Tibial artery (tissue), 4 donors: ENCODE measurements at regions not wholly inside any gene's neighbourhood (a gene's known extent, or its start where the extent isn't known, plus 50 kb on each side); places are given as distances from the start of the nearest gene placed in this dataset.

ENCODE experiments used
- DNase-seq, 2 donors: peaks; one replicate each; pipeline ENCODE4 v3.0.0-alpha.2; 2019
- H3K27ac ChIP-seq, 2 donors: fragments of 200-600 bp; sonication (generic) in 1 of 2; 1 replicate in 1 of 2; 2 replicates in 1 of 2; pipeline ENCODE4 v1.5.1; 2018 to 2019; ENCODE audit warnings: mild to moderate bottlenecking in 1 of 2
- H3K27me3 ChIP-seq, 2 donors: fragments of 200-600 bp; sonication (generic) in 1 of 2; one replicate each; pipeline versions ENCODE4 v1.5.1 to v1.6.0; 2016 to 2019
- H3K36me3 ChIP-seq, 3 donors: fragments of 200-600 bp; sonication (generic) in 2 of 3; one replicate each; pipeline ENCODE4 v1.5.1; 2016 to 2019; ENCODE audit warnings: mild to moderate bottlenecking in 2 of 3
- H3K4me1 ChIP-seq, 4 donors: fragments of 200-600 bp; sonication (generic) in 2 of 4; 1 replicate in 3 of 4; 2 replicates in 1 of 4; pipeline ENCODE4 v1.5.1; 2016 to 2019
- H3K4me3 ChIP-seq, 2 donors: fragments of 200-600 bp; sonication (generic) in 1 of 2; 1 replicate in 1 of 2; 2 replicates in 1 of 2; pipeline ENCODE4 v1.5.1; 2018 to 2019; ENCODE audit warnings: mild to moderate bottlenecking in 2 of 2
- H3K9me3 ChIP-seq, 3 donors: fragments of 200-600 bp; sonication (generic) in 1 of 3; one replicate each; pipeline ENCODE4 v1.5.1; 2016 to 2019
- intact Hi-C: fragments of 100-400 bp; cut with DNase I; formaldehyde crosslinking; loops from one replicate; pipeline ENCODE4 v1.15.0; 2023; ENCODE audit warnings: low total_unique reads
- TF ChIP-seq, protein P1 (sequence below), 2 experiments: fragments of 200-600 bp in 1 of 2; fragments of 450-650 bp in 1 of 2; IDR thresholded peaks; one replicate each; pipeline ENCODE4 v1.5.1; 2017 to 2019; ENCODE audit warnings: antibody characterized with exemption in 2 of 2, mild to moderate bottlenecking in 1 of 2, moderate library complexity in 1 of 2

DNA sequence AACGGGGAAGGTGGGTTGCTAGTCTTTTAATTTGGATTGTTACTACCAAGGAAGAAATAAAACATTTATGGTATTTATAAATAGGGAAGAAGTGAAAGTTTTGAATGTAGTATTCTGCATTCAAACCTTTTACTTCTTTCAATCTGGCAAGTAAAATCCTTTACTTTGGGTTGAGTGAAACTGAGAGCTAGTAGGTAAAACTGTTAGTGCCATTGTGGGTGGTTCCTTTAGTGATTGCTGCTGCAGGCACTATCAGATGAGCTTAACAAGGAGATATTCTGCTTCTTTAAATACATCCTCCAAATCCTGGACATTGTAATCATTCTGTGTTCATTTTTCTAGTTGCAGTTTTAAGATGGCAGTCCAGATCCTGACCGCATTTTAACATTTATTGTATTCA lies 650.9 kb upstream of the PCDH10 start:
- no peaks in the 10 kb centered on the region for H3K27me3 ChIP-seq
- no peak overlapping the region for H3K4me3 ChIP-seq
- intact Hi-C loops, result no loop called here
- H3K9me3 ChIP-seq, result no peaks in the 10 kb centered on the region
- no peaks in the 10 kb centered on the region for H3K36me3 ChIP-seq
- no peak overlapping the region for H3K27ac ChIP-seq
- TF ChIP-seq, protein P1, sequence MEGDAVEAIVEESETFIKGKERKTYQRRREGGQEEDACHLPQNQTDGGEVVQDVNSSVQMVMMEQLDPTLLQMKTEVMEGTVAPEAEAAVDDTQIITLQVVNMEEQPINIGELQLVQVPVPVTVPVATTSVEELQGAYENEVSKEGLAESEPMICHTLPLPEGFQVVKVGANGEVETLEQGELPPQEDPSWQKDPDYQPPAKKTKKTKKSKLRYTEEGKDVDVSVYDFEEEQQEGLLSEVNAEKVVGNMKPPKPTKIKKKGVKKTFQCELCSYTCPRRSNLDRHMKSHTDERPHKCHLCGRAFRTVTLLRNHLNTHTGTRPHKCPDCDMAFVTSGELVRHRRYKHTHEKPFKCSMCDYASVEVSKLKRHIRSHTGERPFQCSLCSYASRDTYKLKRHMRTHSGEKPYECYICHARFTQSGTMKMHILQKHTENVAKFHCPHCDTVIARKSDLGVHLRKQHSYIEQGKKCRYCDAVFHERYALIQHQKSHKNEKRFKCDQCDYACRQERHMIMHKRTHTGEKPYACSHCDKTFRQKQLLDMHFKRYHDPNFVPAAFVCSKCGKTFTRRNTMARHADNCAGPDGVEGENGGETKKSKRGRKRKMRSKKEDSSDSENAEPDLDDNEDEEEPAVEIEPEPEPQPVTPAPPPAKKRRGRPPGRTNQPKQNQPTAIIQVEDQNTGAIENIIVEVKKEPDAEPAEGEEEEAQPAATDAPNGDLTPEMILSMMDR (IDR thresholded peaks at IDR 0.05), result no peak
- DNase-seq, result no peak
- no peaks in the 10 kb centered on the region for H3K4me1 ChIP-seq

DNA sequence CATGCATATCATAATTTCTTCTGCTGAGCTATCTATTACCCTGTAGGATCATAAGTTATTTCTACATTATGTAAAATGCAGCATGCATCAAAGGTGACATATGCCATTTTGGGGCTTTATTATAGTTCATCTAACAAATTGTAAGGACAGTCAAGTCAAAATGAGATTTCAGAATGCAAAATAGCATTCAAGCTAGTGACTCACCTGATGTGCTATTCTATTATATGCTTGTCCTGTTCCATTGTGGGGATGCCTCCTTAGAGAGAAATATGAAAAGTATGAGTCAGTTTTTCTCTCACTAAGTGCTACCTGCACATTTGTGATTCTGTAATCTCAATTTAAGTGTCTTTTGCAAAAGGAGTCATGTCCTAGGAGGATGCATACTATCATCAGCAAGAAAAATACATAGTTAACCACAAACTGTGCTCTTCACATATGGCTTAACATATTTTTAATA lies 647.0 kb upstream of the PCDH10 start:
- H3K4me1 ChIP-seq, result no peaks in the 10 kb centered on the region
- no peak for DNase-seq
- intact Hi-C loops, result no loop called here
- no peak overlapping the region for H3K4me3 ChIP-seq
- no peak overlapping the region for H3K27ac ChIP-seq
- H3K36me3 ChIP-seq, result no peaks in the 10 kb centered on the region
- no peaks in the 10 kb centered on the region for H3K9me3 ChIP-seq
- TF ChIP-seq, protein P1 (IDR thresholded peaks at IDR 0.05), result no peak
- H3K27me3 ChIP-seq, result no peaks in the 10 kb centered on the region

DNA sequence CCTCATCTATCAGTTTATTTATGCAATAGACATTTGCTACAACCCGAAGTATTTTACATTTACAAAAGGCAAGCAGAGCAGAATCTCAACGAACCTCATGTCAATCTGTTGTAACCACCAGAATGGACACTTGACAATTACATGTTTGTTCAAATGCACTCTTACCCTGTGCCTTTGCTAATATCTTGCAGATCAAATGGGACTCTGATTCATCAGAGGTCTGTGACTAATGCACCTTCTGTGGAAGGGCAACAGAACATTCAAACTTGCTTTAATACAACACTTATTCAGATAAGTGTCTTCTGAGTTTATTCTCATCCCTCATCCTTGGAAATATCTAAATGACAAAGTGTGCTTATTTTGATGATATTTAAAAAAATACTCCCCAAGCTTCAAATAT lies 644.7 kb upstream of the PCDH10 start:
- no peaks in the 10 kb centered on the region for H3K9me3 ChIP-seq
- no peak overlapping the region for H3K4me3 ChIP-seq
- intact Hi-C loops, result no loop called here
- DNase-seq, result no peak
- H3K36me3 ChIP-seq, result no peaks in the 10 kb centered on the region
- no peaks in the 10 kb centered on the region for H3K27me3 ChIP-seq
- H3K27ac ChIP-seq, result no peak overlapping the region
- no peaks in the 10 kb centered on the region for H3K4me1 ChIP-seq
- TF ChIP-seq, protein P1 (IDR thresholded peaks at IDR 0.05), result no peak

DNA sequence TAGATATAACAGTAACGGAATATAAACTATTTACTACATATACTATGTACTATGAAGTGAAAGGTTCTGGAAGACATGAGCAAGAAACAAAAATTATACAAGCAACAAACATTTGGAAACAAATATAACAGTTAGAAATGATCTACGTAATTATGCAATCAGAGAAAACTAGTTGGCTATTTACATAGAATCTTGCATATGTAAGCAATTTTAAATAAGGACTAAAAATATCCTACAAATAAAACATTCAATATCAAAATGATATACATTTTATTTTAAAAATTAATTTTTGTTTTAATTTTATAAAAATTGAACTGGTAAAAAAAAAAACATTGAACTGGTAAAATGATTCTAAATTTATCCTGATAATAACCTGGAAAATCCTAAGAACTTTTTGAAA lies 642.5 kb upstream of the PCDH10 start:
- TF ChIP-seq, protein P1 (IDR thresholded peaks at IDR 0.05), result no peak
- H3K9me3 ChIP-seq, result no peaks in the 10 kb centered on the region
- intact Hi-C loops, result no loop called here
- no peaks in the 10 kb centered on the region for H3K36me3 ChIP-seq
- no peaks in the 10 kb centered on the region for H3K4me1 ChIP-seq
- no peak overlapping the region for H3K27ac ChIP-seq
- no peak for DNase-seq
- no peaks in the 10 kb centered on the region for H3K27me3 ChIP-seq
- no peak overlapping the region for H3K4me3 ChIP-seq

DNA sequence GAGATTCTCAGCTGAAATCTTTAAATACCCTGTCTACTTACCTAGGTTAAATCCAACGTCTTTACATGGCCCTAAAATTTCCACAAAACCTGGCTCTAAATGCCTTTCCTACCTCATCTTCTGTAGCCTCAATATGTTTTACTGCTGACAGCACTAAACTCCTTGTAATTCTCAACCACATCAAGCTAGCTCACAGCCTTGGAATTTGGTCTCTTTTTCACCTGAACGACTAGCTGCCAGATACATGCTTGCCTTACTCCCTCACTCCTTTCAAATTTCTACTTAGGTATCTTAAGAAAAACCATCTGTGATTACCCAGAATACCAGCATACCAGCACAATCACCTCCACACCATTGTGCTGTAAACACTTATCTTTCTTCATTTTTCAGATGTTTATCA lies 635.6 kb upstream of the PCDH10 start:
- Histone ChIP-seq H3K4me1 (no peaks in the 10 kb centered on the region), H3K36me3 (no peaks in the 10 kb centered on the region), H3K27me3 (no peaks in the 10 kb centered on the region), H3K9me3 (no peaks in the 10 kb centered on the region), H3K27ac (no peak overlapping the region), H3K4me3 (no peak overlapping the region)
- intact Hi-C loops, result no loop called here
- TF ChIP-seq, protein P1 (IDR thresholded peaks at IDR 0.05), result no peak
- DNase-seq, result no peak

DNA sequence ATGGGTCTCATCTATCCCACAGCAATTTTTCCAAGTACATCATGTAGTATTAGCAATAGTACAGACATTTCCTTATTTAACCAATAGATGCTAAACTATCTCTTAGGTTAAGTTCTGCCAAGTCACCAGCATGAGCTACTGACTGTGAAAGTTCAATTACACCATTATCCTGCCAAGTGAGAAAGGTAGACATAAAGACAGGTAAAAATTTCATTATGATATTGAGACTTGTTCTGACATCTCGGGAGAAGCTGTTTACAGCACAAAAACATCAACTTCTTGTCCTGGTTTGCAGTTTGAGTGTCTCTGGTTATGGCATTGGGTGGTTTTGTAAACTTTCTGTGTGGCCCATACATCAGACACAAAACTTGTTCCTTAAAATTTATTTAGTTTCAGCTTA lies 622.4 kb upstream of the PCDH10 start:
- TF ChIP-seq, protein P1 (IDR thresholded peaks at IDR 0.05), result no peak
- DNase-seq, result no peak
- intact Hi-C loops, result no loop called here
- Histone ChIP-seq H3K36me3 (no peaks in the 10 kb centered on the region), H3K27ac (no peak overlapping the region), H3K27me3 (no peaks in the 10 kb centered on the region), H3K4me3 (no peak overlapping the region), H3K4me1 (no peaks in the 10 kb centered on the region), H3K9me3 (no peaks in the 10 kb centered on the region)
